NCI-H1048 (cell line): ENCODE measurements at regions not wholly inside any gene's neighbourhood (a gene's known extent, or its start where the extent isn't known, plus 50 kb on each side); places are given as distances from the start of the nearest gene placed in this dataset.

Source experiments
- DNase-seq: peaks from one replicate; lab custom pipeline; 2025; lab: John Stamatoyannopoulos, UW

DNA sequence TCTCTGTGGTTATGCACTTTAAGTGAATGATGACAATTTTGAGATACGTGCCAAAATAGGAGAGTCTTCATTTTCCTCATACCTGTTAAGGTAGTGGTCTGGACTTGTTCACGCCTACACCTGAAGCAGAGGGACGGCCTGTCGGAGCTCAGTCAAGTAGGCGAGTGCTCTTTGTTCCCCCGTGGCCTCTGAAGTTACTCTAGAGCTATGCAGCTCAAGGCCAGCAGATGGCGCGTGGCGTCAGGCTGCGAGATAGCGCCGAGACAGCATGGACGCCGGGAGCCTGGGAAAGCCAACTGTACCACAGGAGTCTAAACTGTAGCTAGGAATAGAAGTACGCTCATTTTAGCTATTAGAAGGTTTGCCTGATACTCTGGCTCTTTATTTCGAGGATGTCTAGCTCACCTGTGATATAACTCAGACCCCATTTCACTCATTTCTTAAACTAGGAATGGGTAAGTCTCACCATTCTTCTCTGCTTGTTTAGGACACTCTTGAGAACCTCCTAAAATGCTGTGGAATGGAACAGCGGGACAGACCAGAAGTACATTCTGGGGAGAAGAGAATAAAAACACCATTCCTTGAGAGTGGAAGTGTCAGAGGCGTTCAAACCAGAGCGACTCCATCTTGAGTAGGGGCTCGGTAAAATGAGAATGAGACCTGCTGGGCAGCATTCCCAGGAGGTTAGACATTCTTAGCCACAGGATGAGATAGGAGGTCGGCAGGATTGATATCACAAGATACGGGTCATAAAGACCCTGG, 267.4 kb upstream of the HMGA2 start:
- peak; percentile 70 for DNase-seq

GRCh38 chr12:65557438-65558181, 266.7 kb upstream of the HMGA2 start:
- no peak for DNase-seq

GRCh38 chr12:65560286-65560685, 264.0 kb upstream of the HMGA2 start:
- no peak for DNase-seq

GRCh38 chr12:65561798-65562382, 262.4 kb upstream of the HMGA2 start:
- DNase-seq, result no peak

- no peak for DNase-seq
Observed at GRCh38 chr12:65565601-65566560, 258.4 kb upstream of the HMGA2 start.

GRCh38 chr12:65566751-65567150, 257.5 kb upstream of the HMGA2 start:
- no peak for DNase-seq

DNA sequence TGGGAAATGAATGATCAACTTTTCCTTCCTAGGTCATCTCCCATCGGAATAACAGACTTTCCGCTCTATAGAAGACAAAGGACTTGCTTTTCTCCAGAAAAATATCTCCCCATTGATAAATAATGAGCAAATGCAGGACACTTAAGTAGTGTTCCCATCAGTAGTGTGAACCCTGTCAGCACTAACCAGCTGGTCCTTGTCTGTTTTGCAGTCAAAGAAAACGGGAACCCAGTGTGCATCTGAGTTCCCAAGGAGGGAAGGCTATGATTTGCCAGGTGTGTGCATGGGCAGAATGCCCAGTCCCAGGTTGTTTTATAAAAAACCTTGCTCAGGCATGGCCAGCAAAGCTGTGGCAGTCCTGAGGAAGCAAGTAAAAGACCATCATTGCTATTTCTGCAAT, 256.5 kb upstream of the HMGA2 start:
- no peak for DNase-seq

DNA sequence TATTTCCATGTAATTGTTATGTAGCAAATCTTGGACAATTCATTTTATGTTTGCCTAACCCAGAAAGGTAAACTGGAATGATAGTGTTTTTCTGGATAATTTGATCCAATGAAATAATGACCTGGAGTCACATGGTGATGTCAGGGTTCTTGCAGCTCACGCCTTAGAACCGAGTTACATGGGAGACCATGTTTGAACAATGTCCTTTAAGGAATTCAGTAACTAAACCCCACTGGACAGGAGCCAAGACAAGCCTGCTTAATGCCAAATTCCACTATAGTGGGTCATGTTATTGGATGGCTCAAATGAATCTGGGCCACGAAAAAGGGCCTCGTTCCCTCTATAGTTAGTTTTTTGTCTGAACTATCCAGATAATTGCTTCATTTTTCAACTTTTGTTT, 255.8 kb upstream of the HMGA2 start:
- DNase-seq, result no peak

GRCh38 chr12:65570451-65571130, 253.7 kb upstream of the HMGA2 start:
- no peak for DNase-seq

- DNase-seq, result no peak
Observed at GRCh38 chr12:65574867-65575266, 249.4 kb upstream of the HMGA2 start.

DNA sequence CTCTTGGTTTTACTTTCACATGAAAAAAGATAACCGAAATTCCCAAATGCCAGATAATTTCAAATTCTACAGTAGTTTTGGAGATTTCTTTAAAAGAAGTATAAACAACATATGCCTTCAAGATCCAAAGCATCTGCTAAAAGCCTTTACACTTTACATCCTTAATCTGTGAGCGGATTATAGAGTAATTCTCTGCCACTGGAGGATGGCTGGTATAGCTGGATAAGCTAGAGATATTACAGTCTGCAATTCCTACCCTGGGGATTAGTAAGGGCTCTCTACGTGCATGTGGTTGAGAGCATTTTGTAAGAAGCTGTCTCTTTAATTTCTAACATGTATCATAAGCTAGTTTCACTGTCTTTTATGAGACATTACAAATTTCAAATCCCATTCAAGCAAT, 240.3 kb upstream of the HMGA2 start:
- DNase-seq, result no peak

DNA sequence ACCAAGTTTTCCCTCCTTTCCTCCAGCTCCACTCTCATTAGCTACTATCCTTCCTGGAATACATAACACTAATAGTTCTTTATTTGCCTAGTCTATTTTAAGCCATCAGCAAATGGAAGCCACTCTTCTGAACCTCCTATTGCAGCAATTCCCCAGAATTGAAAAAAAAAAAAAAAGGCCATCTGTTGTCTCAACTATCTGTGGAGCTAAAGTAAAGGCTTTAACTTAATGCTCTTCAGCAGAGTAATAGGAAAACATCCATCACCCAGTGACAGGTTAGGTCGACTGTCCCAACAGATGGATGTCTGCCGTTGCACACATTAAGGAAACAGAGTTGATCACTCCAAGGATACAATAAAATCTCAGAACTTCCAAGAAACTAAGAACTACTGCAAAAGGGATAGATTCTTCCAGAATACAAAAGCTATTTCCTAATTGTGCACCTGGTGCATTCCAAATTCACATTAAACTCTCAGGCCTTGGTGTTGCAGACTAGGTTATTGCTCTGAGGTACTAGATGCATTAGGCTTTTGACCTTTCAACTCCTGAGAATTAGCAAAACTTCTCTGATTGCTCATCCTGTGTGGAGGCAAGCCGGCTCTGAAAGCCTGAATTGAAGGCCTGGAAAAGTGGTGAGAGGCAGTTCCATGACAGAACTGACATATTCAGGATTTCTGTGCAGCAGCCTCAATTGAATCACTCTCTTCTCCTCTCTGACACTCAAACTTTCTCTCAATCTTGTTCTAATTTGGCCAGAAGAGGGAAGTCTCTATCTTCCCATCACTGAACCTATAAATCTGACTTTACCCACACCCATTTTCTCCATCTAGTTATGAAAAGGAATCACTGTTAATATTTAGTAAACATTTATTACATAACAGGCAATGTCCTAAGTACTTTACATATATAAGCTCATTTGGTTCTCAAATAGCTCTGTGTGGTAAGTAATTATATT, 238.4 kb upstream of the HMGA2 start:
- DNase-seq, result no peak

GRCh38 chr12:65586796-65587195, 237.5 kb upstream of the HMGA2 start:
- no peak for DNase-seq

GRCh38 chr12:65590318-65590717, 234.0 kb upstream of the HMGA2 start:
- no peak for DNase-seq

DNA sequence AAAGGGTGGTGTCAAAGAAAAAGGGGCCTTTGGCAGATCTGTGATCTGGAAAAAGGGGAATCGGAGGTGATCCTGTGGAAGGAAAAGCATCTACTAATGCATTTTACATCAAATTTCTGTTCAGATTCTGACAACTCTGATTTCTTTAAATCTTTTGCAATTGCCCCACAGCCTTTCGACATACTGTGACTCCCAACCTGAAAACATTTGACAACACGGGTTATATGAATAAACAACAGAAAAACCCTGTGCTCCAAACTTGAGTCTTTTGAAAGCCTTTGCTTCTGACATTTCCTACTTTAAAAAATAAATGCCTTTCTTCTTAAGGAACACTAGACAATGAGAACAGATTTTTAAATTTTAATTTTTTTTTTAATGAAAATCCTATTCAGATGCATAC, 231.9 kb upstream of the HMGA2 start:
- DNase-seq, result no peak

DNA sequence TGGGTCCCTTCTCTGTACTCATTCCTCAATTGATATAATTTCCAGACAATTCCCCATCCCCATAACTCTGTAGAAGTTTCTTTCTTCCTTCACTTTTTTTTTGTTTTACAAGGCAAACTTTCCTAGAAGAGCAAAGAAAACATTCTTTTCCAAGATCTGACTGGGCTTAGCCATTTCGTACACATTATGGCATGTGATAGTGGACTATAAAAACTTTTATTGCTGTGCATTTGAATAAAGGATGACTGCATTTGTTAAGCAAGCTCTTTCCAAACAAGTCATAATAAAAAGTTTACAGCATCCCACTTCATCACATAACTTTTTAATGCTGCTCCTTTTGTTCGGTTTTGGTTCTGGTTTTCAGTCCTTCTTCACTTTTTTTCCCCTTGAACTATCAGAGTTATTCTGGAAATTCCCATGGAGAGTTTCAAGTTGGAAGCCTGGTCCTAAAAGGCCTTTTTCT, 231.0 kb upstream of the HMGA2 start:
- no peak for DNase-seq

DNA sequence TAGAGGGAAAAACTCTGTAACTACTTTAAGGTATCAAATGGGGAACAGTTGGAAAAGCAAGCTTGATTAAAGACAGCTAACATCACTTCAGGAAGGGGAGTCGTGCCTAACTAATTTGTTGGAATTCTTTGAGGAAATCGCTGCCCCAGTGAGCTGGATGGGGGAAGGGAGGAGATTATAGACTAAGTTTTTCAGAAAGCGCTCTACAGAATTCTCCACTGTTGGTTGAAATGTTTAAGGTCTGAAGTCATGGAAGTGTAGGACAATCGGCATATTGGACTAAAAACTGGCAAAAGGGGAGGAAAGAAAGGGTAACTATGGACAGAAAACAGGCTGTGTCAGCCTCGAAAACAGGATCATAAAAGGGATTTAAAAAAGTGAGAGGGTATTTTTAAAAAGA, 229.9 kb upstream of the HMGA2 start:
- no peak for DNase-seq

DNA sequence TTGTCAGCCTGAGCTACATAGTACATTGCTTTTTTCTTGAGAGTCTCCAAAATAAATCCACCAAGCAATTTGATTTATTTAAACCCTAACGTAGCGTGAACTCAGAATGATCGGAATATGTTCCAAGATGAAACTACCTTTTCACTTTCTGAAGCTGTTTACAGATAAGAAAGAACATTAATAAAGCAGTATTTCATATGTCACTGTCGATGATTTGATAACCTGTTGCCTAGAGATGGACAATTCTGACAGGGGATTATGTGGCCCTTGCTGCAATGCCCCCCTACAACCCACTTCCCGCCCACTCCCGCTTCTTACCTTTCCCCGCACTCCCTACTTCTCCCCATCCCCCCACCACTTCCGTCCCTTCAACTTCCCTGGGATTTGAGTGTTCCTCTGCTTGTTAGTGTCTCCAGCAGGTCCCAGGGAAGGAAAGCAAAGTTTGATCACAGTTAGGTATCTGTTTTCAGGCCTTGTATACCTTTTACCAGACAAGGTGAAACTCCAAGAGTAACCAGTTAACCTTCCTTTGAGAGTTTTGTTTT, 229.2 kb upstream of the HMGA2 start:
- no peak for DNase-seq

- no peak for DNase-seq
Observed at GRCh38 chr12:65596514-65597091, 227.7 kb upstream of the HMGA2 start.

DNA sequence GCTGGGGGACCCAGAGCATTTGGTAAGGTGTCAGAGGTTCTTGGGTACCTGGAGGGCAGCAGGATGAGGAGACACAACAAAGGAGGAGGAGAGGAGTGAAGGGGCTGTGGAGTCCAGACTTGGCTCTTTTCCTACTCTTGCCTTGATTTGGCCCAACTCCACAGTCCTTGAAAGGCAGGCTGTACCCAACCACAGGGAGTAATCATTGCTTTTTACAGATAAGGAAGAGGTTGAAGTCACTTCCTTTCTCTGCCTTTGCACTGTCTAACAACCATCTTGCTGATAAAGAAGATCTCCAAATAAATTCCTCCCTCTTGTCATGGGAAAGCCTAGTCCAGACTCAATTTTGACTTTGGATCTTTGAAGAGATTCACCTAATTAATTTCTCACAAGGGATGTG, 226.8 kb upstream of the HMGA2 start:
- DNase-seq, result no peak
